ENCODE measurements at regions not wholly inside any gene's neighbourhood (a gene's known extent, or its start where the extent isn't known, plus 50 kb on each side); places are given as distances from the start of the nearest gene placed in this dataset.

DNA sequence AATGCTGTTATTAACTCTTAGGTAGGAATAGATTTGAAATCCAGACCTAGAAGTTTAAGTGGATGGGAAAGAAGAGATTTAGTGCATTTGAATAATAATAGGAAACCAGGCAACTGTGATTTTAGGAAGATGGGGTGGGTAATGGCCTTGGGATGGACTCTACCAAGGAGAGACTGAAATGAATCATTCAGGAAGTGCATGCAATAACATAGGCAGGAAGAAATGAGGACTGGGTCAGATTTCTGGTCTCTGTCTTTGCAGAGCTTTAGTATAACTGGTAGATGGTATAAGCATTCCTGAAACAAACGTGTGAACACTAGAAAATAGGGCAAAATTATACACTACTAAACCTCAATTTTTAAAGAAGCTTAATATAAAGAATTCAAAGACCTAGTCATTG is 274.4 kb upstream of the CLINT1 start:
- TF ChIP-seq ESRRA (CRISPR knock-in tag; IDR thresholded peaks at IDR 0.05; ENCODE audit: borderline replicate concordance) (no peak), SMAD3 (CRISPR knock-in tag; IDR thresholded peaks at IDR 0.05; ENCODE audit: borderline replicate concordance) (no peak), KAT7 (CRISPR knock-in tag; IDR thresholded peaks at IDR 0.05; ENCODE audit: borderline replicate concordance) (no peak), CREM (CRISPR knock-in tag; IDR thresholded peaks at IDR 0.05) (no peak), SOX15 (CRISPR knock-in tag; IDR thresholded peaks at IDR 0.05) (no peak), ELF4 (CRISPR knock-in tag; IDR thresholded peaks at IDR 0.05; ENCODE audit: low read depth) (no peak), ZNF671 (CRISPR knock-in tag; IDR thresholded peaks at IDR 0.05) (no peak), MLX (CRISPR knock-in tag; IDR thresholded peaks at IDR 0.05) (no peak)
- TF ChIP-seq, protein P1, sequence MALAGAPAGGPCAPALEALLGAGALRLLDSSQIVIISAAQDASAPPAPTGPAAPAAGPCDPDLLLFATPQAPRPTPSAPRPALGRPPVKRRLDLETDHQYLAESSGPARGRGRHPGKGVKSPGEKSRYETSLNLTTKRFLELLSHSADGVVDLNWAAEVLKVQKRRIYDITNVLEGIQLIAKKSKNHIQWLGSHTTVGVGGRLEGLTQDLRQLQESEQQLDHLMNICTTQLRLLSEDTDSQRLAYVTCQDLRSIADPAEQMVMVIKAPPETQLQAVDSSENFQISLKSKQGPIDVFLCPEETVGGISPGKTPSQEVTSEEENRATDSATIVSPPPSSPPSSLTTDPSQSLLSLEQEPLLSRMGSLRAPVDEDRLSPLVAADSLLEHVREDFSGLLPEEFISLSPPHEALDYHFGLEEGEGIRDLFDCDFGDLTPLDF (CRISPR knock-in tag; IDR thresholded peaks at IDR 0.05), result no peak
- TF ChIP-seq, protein P2, sequence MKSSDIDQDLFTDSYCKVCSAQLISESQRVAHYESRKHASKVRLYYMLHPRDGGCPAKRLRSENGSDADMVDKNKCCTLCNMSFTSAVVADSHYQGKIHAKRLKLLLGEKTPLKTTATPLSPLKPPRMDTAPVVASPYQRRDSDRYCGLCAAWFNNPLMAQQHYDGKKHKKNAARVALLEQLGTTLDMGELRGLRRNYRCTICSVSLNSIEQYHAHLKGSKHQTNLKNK (CRISPR knock-in tag; IDR thresholded peaks at IDR 0.05), result no peak
- TF ChIP-seq, protein P3, sequence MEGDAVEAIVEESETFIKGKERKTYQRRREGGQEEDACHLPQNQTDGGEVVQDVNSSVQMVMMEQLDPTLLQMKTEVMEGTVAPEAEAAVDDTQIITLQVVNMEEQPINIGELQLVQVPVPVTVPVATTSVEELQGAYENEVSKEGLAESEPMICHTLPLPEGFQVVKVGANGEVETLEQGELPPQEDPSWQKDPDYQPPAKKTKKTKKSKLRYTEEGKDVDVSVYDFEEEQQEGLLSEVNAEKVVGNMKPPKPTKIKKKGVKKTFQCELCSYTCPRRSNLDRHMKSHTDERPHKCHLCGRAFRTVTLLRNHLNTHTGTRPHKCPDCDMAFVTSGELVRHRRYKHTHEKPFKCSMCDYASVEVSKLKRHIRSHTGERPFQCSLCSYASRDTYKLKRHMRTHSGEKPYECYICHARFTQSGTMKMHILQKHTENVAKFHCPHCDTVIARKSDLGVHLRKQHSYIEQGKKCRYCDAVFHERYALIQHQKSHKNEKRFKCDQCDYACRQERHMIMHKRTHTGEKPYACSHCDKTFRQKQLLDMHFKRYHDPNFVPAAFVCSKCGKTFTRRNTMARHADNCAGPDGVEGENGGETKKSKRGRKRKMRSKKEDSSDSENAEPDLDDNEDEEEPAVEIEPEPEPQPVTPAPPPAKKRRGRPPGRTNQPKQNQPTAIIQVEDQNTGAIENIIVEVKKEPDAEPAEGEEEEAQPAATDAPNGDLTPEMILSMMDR (IDR thresholded peaks at IDR 0.05), result no peak
- TF ChIP-seq, protein P4, sequence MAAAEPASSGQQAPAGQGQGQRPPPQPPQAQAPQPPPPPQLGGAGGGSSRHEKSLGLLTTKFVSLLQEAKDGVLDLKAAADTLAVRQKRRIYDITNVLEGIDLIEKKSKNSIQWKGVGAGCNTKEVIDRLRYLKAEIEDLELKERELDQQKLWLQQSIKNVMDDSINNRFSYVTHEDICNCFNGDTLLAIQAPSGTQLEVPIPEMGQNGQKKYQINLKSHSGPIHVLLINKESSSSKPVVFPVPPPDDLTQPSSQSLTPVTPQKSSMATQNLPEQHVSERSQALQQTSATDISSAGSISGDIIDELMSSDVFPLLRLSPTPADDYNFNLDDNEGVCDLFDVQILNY (CRISPR knock-in tag; IDR thresholded peaks at IDR 0.05), result no peak
- TF ChIP-seq, protein P5, sequence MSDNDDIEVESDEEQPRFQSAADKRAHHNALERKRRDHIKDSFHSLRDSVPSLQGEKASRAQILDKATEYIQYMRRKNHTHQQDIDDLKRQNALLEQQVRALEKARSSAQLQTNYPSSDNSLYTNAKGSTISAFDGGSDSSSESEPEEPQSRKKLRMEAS (CRISPR knock-in tag; IDR thresholded peaks at IDR 0.05), result no peak

Data from WTC11 (cell line).